ENCODE measurements at regions not wholly inside any gene's neighbourhood (a gene's known extent, or its start where the extent isn't known, plus 50 kb on each side); places are given as distances from the start of the nearest gene placed in this dataset.

- no peak for TF ChIP-seq POLR2A (IDR thresholded peaks at IDR 0.05; ENCODE audit: low read depth)
- no peak for TF ChIP-seq EP300 (IDR thresholded peaks at IDR 0.05)
Measured at GRCh38 chr14:26199096-26199495, 398.7 kb downstream of the NOVA1 start.

Data from esophagus muscularis mucosa (tissue), 2 donors.